Osteoblast (primary cell): ENCODE measurements at regions not wholly inside any gene's neighbourhood (a gene's known extent, or its start where the extent isn't known, plus 50 kb on each side); places are given as distances from the start of the nearest gene placed in this dataset.
"Not testable (repeated sequence)": the region's sequence is repeated elsewhere in the genome, so short reads cannot be mapped to it uniquely, and the experiment has no call there.

Experiments used
- DNase-seq: peaks from one replicate; pipeline ENCODE4 v3.0.0; 2011; ENCODE audit warnings: low spot score, mixed read lengths; ENCODE audit not compliant: insufficient read length; ENCODE audit errors: missing footprints
- H2AFZ ChIP-seq: 2 replicates; pipeline ENCODE4 v1.6.0; 2011; ENCODE audit warnings: mild to moderate bottlenecking, low read length
- H3K27ac ChIP-seq: 2 replicates; pipeline ENCODE4 v1.5.1; 2011; ENCODE audit warnings: mild to moderate bottlenecking, low read depth, low read length, moderate library complexity
- H3K27me3 ChIP-seq: 2 replicates; pipeline ENCODE4 v1.6.0; 2012; ENCODE audit warnings: mild to moderate bottlenecking, control low read depth, inconsistent platforms, low read length, moderate library complexity; ENCODE audit not compliant: insufficient read depth
- H3K36me3 ChIP-seq: 2 replicates; pipeline ENCODE4 v1.5.1; 2011; ENCODE audit warnings: mild to moderate bottlenecking, low read length, control low read depth, moderate library complexity; ENCODE audit not compliant: insufficient read depth
- H3K4me1 ChIP-seq: 2 replicates; pipeline ENCODE4 v1.5.1; 2011; ENCODE audit warnings: mild to moderate bottlenecking, low read length, control low read depth, moderate library complexity; ENCODE audit not compliant: insufficient read depth
- H3K4me2 ChIP-seq: 2 replicates; pipeline ENCODE4 v1.6.0; 2011; ENCODE audit warnings: mild to moderate bottlenecking, low read length; ENCODE audit not compliant: insufficient read depth
- H3K4me3 ChIP-seq: fragments of 200-600 bp; sonication (generic); 3 replicates; pipeline ENCODE4 v1.5.1; 2012; ENCODE audit warnings: mild to moderate bottlenecking, low read length, inconsistent platforms; ENCODE audit not compliant: insufficient read depth
- H3K79me2 ChIP-seq: 2 replicates; pipeline ENCODE4 v1.6.0; 2012; ENCODE audit warnings: mild to moderate bottlenecking, low read length, control low read depth, inconsistent platforms; ENCODE audit not compliant: insufficient read depth
- H3K9me3 ChIP-seq: 2 replicates; pipeline ENCODE4 v1.5.1; 2011; ENCODE audit warnings: low read depth, low read length, control low read depth
- H4K20me1 ChIP-seq: 2 replicates; pipeline ENCODE4 v1.6.0; 2012; ENCODE audit warnings: mild to moderate bottlenecking, low read length, control low read depth; ENCODE audit not compliant: insufficient read depth

DNA sequence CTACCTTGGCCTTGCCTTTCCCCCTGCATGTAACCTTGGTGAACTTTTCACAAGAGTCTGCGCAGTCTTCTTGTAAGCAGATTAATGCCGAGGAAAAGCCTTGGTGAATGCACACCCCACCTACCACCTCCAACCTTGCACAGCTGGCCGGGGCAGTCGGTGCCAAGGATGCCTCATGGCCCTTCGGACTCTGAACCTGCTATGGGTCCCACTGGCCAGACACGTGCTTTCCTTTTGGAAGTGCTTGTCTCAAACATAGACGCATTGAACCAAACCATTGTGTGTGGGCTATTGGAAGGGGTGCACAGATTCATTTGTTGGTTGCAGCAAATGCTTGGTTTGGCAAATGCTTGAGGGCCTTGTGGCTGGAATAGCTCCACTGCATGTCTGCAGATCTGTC lies 109.0 kb upstream of the PLGLB2 start:
- DNase-seq, H3K27ac ChIP-seq, H3K27me3 ChIP-seq, H3K36me3 ChIP-seq, H3K4me3 ChIP-seq, H3K4me2 ChIP-seq, H3K79me2 ChIP-seq, H4K20me1 ChIP-seq, H2AFZ ChIP-seq, H3K4me1 ChIP-seq, H3K9me3 ChIP-seq: not testable (repeated sequence)

DNA sequence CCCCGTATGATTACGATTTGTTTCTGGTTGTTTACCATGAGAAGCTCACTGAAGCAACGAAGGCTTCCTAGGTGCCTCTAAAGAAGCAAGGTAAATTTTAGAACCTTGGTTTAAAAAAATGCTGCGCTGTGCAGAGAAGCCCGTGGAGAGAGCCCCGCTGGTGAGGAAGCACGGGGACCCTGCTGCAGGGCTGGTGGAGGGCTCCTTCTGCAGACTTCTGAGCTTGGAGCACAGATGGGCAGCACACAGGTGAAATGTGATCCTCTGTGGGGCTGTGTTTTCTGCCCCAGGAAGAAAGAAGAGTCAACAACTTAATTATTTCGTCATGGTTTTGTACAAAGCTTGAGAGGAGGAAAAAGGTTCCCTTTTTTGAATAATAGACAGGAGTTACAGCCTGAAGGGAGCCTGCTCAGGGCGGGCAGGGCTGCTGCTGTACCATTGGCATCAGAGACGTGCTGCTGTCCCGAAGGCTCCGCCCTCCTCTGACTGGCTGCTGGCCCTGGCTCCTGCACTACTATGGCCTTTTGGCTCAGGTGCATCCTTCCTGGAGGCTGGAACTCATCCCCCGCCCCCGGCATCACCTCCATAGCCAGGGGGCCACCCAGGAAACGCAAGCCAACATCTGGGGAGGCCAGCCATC lies 108.0 kb upstream of the PLGLB2 start:
- H3K9me3 ChIP-seq, H4K20me1 ChIP-seq, H2AFZ ChIP-seq, H3K27ac ChIP-seq, H3K36me3 ChIP-seq, H3K4me3 ChIP-seq, H3K79me2 ChIP-seq, H3K4me2 ChIP-seq, H3K4me1 ChIP-seq, DNase-seq, H3K27me3 ChIP-seq: not testable (repeated sequence)

DNA sequence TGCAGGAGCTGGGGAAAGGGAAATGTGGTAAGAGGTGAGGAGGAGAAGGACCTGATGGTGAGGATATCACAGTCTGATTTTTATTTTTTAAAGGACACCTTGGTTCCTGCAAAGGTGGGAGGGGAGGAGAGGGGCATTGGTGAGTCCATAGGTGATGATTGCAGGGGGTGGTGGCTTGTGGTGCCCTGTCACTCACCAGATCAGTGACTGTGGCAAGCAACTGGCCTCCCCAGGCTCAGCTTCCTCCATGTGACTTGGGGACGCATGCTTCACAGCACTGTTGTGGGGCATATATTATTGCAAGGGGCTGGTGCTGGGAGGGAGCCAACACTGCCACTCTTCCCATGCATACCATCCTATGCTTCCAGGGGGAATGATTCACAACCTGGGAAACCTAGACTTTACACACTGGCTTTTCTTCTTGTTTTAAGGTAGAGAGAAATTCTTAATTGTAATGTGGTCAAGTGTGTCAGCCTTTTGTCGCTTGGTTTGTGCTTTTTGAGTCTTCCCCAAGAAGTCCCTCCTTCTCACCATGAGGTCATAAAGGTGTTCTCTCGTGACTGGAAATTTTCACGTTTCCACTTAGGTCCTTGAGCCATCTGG lies 106.8 kb upstream of the PLGLB2 start:
- H3K9me3 ChIP-seq, H4K20me1 ChIP-seq, H3K4me2 ChIP-seq, H3K4me3 ChIP-seq, H2AFZ ChIP-seq, H3K79me2 ChIP-seq, H3K4me1 ChIP-seq, H3K27me3 ChIP-seq, H3K27ac ChIP-seq, DNase-seq, H3K36me3 ChIP-seq: not testable (repeated sequence)

DNA sequence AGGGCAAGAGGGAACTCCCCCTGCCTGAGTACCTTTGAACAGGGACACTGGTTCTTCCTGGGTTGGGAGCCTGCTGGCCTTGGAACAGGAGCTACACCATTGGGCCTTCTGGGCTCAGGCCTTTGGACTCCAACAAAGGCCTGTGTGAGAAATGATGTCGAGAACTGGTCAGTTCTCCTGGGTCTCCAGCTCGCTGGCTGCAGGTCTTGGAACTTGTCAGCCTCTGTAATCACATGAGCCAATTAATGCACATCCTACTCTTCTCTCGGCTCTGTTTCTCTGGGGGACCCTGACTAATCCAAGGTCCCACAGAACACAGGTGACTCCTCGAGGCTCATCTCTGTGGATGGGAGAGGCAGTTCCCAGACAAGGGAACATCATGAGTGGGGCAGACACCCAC lies 104.7 kb upstream of the PLGLB2 start:
- DNase-seq, H3K4me2 ChIP-seq, H3K9me3 ChIP-seq, H3K27me3 ChIP-seq, H4K20me1 ChIP-seq, H3K27ac ChIP-seq, H2AFZ ChIP-seq, H3K4me3 ChIP-seq, H3K4me1 ChIP-seq, H3K36me3 ChIP-seq, H3K79me2 ChIP-seq: not testable (repeated sequence)

DNA sequence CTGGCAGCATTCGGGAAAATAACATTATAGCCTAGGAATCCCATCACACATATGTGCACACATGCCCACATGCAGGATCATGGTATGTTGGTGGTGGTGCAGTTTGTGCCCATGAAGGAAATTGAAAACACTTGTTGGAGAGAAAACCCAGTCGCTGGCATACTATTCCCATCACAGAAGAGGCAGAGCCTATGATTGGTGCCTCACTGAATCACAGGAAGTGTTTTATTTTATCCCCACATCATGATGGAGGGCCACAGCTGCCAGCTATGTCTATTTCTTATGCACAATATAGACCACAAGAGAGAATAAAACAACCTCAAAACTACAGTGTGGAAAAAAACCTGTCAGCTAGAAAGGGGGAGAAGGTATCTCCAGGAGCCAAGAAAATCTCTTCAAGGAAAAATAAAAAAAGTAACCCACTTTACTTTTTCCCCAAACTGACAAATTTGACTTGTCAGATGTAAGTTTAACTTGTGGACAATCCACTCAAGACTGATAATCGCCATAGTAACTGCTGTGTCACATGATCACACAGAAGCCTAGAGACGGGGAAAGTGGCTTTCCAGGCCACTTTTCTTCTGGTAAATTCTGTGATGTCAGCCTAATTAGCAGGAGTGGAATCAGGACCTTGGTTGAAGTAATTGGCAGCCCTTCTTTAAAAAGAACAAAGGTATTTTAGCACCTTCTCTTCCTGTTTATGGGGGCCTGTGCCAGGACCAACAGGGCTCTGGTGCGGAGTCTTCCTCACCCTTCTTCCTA lies 100.0 kb upstream of the PLGLB2 start:
- not testable (repeated sequence) for H3K4me1 ChIP-seq, H2AFZ ChIP-seq, H3K9me3 ChIP-seq, DNase-seq, H3K79me2 ChIP-seq, H3K36me3 ChIP-seq, H3K27ac ChIP-seq, H3K4me2 ChIP-seq, H4K20me1 ChIP-seq, H3K4me3 ChIP-seq, H3K27me3 ChIP-seq

DNA sequence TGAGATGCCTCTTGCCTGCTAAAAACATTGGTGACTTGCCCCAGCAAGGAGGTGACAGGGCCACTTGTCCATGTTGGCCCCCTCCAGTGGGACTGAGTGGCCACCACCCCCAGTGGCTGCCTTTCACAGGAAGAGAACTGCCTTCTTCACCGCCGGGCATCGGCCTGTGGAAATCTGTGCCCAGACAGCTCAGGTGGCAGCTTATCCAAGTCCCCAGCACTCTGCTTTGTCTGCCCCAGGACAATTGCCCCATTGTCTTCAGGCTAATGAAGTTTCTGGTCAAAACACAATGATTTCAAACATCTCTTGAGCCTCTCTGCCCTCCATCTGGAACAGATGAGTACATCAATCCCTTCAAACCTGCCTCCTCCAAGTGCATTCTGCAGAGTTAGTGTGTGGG lies 99.1 kb upstream of the PLGLB2 start:
- H3K27me3 ChIP-seq, DNase-seq, H4K20me1 ChIP-seq, H3K36me3 ChIP-seq, H3K79me2 ChIP-seq, H3K4me1 ChIP-seq, H3K9me3 ChIP-seq, H2AFZ ChIP-seq, H3K4me2 ChIP-seq, H3K4me3 ChIP-seq, H3K27ac ChIP-seq: not testable (repeated sequence)

DNA sequence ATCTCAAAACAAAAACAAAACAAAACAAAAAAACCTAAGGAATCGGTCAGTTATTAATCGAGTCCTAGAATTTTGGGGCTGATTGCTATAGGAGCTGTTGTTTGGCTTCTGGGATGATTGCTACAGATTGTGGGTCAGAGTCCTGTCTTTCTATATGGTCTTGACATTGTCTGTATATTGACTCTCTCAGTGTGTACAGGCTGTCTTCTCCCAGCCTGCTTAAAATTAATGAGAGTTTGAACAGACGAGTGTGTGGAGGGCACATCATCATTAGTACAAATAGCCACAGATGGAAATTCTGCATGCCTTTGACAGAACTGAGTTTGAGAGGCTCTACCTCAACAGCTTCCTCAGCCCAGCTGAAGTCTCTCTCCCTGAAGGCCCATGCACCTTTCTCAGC lies 98.0 kb upstream of the PLGLB2 start:
- not testable (repeated sequence) for H3K4me1 ChIP-seq, DNase-seq, H3K4me2 ChIP-seq, H3K36me3 ChIP-seq, H2AFZ ChIP-seq, H3K79me2 ChIP-seq, H3K4me3 ChIP-seq, H4K20me1 ChIP-seq, H3K27ac ChIP-seq, H3K9me3 ChIP-seq, H3K27me3 ChIP-seq

DNA sequence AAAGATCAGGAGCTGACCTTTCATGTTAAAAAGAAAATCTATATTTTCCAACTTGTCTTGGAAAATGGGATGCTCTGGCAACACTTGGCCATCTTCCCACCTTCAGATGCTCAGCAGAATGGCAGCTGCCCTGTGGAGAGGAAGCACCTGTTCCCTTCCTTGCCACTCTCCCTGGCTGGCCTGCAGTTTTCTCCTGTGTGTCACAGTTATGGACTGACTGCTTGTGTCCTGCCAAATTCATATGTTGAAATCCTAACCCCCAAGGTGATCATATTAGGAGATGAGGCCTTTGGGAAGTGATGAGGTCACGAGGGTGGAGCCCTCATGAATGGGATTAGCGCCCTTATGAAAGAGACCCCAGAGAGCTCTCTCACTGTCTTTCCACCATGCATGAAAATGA lies 97.0 kb upstream of the PLGLB2 start:
- H3K27ac ChIP-seq = not testable (repeated sequence)

DNA sequence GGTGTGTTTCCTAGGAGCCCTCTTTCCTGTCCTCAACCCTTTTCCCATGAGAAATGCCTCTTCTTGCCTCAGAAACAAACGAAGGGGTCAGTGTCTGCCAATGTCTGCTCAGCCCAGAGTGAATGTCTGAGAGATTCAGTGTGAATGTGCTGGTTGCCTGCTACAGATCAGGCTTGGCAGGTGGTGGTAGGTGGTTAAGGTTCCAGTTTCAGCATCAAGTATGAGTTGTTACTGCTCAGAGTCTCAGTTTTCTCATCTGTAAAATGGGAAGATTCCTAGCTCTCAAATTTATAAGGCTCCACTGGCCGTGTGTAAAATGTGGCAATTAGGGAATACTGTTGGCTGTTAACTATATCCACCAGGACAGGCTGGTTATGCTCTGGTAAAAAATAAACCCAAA lies 96.3 kb upstream of the PLGLB2 start:
- not testable (repeated sequence) for H3K4me1 ChIP-seq, H3K36me3 ChIP-seq, H3K9me3 ChIP-seq, H3K4me2 ChIP-seq, DNase-seq, H2AFZ ChIP-seq, H3K27ac ChIP-seq, H4K20me1 ChIP-seq, H3K27me3 ChIP-seq, H3K4me3 ChIP-seq, H3K79me2 ChIP-seq

More for the DNA sequence above, 97.0 kb upstream of the PLGLB2 start:
- DNase-seq, H3K4me3 ChIP-seq, H3K9me3 ChIP-seq, H4K20me1 ChIP-seq, H3K79me2 ChIP-seq, H3K4me1 ChIP-seq, H3K36me3 ChIP-seq, H3K4me2 ChIP-seq, H2AFZ ChIP-seq, H3K27me3 ChIP-seq: not testable (repeated sequence)
